ENCODE measurements at regions not wholly inside any gene's neighbourhood (a gene's known extent, or its start where the extent isn't known, plus 50 kb on each side); places are given as distances from the start of the nearest gene placed in this dataset.

DNA sequence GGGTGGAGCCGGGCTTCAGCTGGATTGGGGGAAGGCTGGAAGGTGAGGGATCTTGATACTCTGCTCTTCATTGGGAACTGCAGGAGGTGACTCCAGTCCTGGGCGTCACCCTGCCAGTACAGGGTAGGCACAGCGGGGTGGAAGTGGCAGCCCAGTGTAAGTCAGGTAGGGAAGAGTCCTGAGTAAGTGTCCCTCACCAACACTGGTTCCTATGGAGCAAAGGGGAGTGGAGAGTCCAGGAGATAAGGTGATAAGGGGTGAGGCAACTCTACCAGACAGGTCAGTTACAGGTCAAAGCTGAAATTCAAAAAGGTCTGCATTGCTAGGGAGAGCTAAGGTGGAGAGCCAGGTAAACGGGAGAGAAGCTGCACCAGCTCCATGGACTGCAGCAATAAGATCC lies 145.6 kb upstream of the NFE2L3 start:
- TF ChIP-seq ZNF274 (IDR thresholded peaks at IDR 0.05; ENCODE audit: low read depth, low read length): no peak
- TF ChIP-seq SP1 (IDR thresholded peaks at IDR 0.05; ENCODE audit: low read depth): no peak
- TF ChIP-seq POLR2AphosphoS5 (IDR thresholded peaks at IDR 0.05; ENCODE audit: low read depth, low read length): no peak
- no peak for TF ChIP-seq EZH2phosphoT487 (IDR thresholded peaks at IDR 0.05; ENCODE audit: borderline replicate concordance)
- TF ChIP-seq EGR1 (IDR thresholded peaks at IDR 0.05; ENCODE audit: low read depth): no peak
- no peak for TF ChIP-seq RAD21 (IDR thresholded peaks at IDR 0.05; ENCODE audit: low read depth)
- TF ChIP-seq CBX3 (IDR thresholded peaks at IDR 0.05; ENCODE audit: low read depth): no peak
- no peak for TF ChIP-seq POLR2A (IDR thresholded peaks at IDR 0.05; ENCODE audit: borderline replicate concordance, extremely low read depth, insufficient read depth, insufficient read length)
- TF ChIP-seq ATF3 (IDR thresholded peaks at IDR 0.05): no peak
- TF ChIP-seq ZFX (IDR thresholded peaks at IDR 0.05): no peak
- no peak for TF ChIP-seq ZBTB33 (IDR thresholded peaks at IDR 0.05; ENCODE audit: extremely low read depth, insufficient replicate concordance, low read length)
- no peak for TF ChIP-seq YY1 (IDR thresholded peaks at IDR 0.05; ENCODE audit: extremely low read depth, insufficient replicate concordance, low read depth, low read length)
- TF ChIP-seq SIN3A (IDR thresholded peaks at IDR 0.05; ENCODE audit: low read depth): no peak
- TF ChIP-seq CEBPB (IDR thresholded peaks at IDR 0.05; ENCODE audit: low read depth): no peak
- TF ChIP-seq, protein P1, sequence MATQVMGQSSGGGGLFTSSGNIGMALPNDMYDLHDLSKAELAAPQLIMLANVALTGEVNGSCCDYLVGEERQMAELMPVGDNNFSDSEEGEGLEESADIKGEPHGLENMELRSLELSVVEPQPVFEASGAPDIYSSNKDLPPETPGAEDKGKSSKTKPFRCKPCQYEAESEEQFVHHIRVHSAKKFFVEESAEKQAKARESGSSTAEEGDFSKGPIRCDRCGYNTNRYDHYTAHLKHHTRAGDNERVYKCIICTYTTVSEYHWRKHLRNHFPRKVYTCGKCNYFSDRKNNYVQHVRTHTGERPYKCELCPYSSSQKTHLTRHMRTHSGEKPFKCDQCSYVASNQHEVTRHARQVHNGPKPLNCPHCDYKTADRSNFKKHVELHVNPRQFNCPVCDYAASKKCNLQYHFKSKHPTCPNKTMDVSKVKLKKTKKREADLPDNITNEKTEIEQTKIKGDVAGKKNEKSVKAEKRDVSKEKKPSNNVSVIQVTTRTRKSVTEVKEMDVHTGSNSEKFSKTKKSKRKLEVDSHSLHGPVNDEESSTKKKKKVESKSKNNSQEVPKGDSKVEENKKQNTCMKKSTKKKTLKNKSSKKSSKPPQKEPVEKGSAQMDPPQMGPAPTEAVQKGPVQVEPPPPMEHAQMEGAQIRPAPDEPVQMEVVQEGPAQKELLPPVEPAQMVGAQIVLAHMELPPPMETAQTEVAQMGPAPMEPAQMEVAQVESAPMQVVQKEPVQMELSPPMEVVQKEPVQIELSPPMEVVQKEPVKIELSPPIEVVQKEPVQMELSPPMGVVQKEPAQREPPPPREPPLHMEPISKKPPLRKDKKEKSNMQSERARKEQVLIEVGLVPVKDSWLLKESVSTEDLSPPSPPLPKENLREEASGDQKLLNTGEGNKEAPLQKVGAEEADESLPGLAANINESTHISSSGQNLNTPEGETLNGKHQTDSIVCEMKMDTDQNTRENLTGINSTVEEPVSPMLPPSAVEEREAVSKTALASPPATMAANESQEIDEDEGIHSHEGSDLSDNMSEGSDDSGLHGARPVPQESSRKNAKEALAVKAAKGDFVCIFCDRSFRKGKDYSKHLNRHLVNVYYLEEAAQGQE (IDR thresholded peaks at IDR 0.05; ENCODE audit: low read depth): no peak
- Histone ChIP-seq H4K20me1 (ENCODE audit: insufficient read depth) (no peaks in the 10 kb centered on the region), H3K4me1 (ENCODE audit: control insufficient read depth in 1 of 2, insufficient read depth in 2 of 2, low read length in 2 of 2) (no peaks in the 10 kb centered on the region), H3K9me2 (ENCODE audit: insufficient read depth) (no peaks in the 10 kb centered on the region), H2AFZ (ENCODE audit: low read depth, low read length, poor library complexity, severe bottlenecking) (no peak overlapping the region), H3K4me3 (replicated peaks in 1 of 2; ENCODE audit: low read depth in 1 of 2, low read length in 2 of 2) (no peak overlapping the region), H3K79me2 (ENCODE audit: insufficient read depth, low read length) (no peaks in the 10 kb centered on the region), H3K27me3 (ENCODE audit: insufficient read depth, low read length) (no peaks in the 10 kb centered on the region), H3K36me3 (ENCODE audit: control insufficient read depth in 1 of 2, insufficient read depth in 2 of 2, low read length in 2 of 2) (no peaks in the 10 kb centered on the region), H3K27ac (ENCODE audit: low read depth, low read length) (no peak overlapping the region), H3K4me2 (ENCODE audit: low read length) (no peak overlapping the region), H3K9me3 (ENCODE audit: control insufficient read depth in 1 of 2, insufficient read depth in 1 of 2, low read depth in 1 of 2, low read length in 2 of 2) (no peaks in the 10 kb centered on the region), H3K9ac (ENCODE audit: low read length) (no peak overlapping the region)
- no TSS peak for BruUV-seq (replicated peaks)
- CTCF ChIA-PET: no interaction called here
- no peak for DNase-seq (ENCODE audit: low read depth, low spot score)
- intact Hi-C loops (cut with micrococcal nuclease): no loop called here
- no peak for ATAC-seq
- RAD21 ChIA-PET (ENCODE audit: low non-redundant PET in 1 of 2, low total read pairs in 2 of 2, uncharacterized antibody in 2 of 2, unreplicated experiment in 2 of 2): no interaction called here
- POLR2A ChIA-PET: no interaction called here

Measured in HCT116 (cell line).